ENCODE measurements at regions not wholly inside any gene's neighbourhood (a gene's known extent, or its start where the extent isn't known, plus 50 kb on each side); places are given as distances from the start of the nearest gene placed in this dataset.

- no peak for TF ChIP-seq CTCF (conservative IDR thresholded peaks at IDR 0.05; ENCODE audit: low read depth, low read length)
- TF ChIP-seq EZH2 (IDR thresholded peaks at IDR 0.05; ENCODE audit: low read length, unreplicated experiment), result no peak
Observed at GRCh38 chr20:40218971-40219370, 470.1 kb downstream of the MAFB start.
